ENCODE measurements at regions not wholly inside any gene's neighbourhood (a gene's known extent, or its start where the extent isn't known, plus 50 kb on each side); places are given as distances from the start of the nearest gene placed in this dataset.
A peak's percentile ranks its signal among the peaks of the same experiment; 100 is the strongest.

DNA sequence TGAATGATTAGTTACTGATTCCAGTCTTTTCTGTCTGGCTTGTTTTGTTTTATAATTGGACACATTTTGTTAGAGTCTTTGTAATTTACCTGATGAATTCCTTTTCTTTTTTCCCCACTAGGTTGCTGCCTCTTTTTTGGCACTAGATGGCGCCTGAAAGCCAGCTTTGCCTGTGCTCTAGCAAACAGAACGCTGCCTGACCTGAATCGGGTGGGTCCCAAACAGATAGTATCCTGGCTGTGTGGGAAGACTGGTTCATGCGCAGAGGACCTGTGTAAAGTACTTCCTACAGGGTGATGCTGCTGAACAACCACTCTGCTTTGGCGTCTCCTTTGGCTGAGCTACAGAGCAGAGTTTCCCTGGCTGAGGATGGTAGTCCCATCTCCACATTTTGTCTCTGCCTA, 288.2 kb downstream of the IKZF2 start (continued):
- TF ChIP-seq KLF8 (tag by site-specific recombination; IDR thresholded peaks at IDR 0.05) (peak; percentile 69; the same call in 1 of the 2 replicates), ZNF214 (tag by site-specific recombination; IDR thresholded peaks at IDR 0.05; ENCODE audit: borderline replicate concordance) (no peak)

DNA sequence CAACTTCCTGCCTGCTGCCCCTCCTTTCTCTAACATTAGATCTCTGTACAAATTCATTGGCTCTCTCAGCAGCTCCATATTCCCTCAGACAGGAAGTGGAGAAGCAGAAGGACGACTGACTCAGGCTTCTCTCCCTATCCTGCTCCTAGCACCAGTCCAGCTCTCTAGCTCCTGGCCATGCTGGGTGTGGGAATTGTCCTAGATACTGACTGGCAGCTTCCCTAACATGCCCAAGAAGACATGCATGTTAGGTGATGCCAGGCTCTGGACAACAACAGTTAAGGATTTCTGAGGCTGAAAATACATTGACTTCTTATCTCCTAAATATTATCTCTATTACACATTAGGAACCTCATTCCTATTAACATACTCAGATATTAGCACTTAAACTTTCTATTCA, 292.9 kb downstream of the IKZF2 start:
- no peak overlapping the region for H3K4me3 ChIP-seq (ENCODE audit: low read depth, low read length)
- no peaks in the 10 kb centered on the region for H3K36me3 ChIP-seq (ENCODE audit: control insufficient read depth in 2 of 2, insufficient read depth in 1 of 2, low read length in 2 of 2)
- POLR2A ChIA-PET: no interaction called here
- H3K27ac ChIP-seq (ENCODE audit: extremely low read depth, low read depth, low read length): no peak overlapping the region
- H3K4me1 ChIP-seq (ENCODE audit: control insufficient read depth, insufficient read depth, low read length): no peaks in the 10 kb centered on the region
- CTCF ChIA-PET: interaction anchor here (1.0 kb wide), 1 partner anchor 34 kb away, joined by 3 read pairs; no protein-coding TSS in a partner anchor
- H3K9me3 ChIP-seq (ENCODE audit: control insufficient read depth, insufficient read depth, low read depth, low read length): no peaks in the 10 kb centered on the region
- TF ChIP-seq ZNF398 (tag by site-specific recombination; IDR thresholded peaks at IDR 0.05): no peak
- TF ChIP-seq YY1 (tag by site-specific recombination; IDR thresholded peaks at IDR 0.05): no peak
- TF ChIP-seq SCRT2 (tag by site-specific recombination; IDR thresholded peaks at IDR 0.05): no peak
- no peak for TF ChIP-seq ZNF501 (tag by site-specific recombination; IDR thresholded peaks at IDR 0.05)
- TF ChIP-seq GFI1B (tag by site-specific recombination; IDR thresholded peaks at IDR 0.05): no peak
- TF ChIP-seq ZNF529 (tag by site-specific recombination; IDR thresholded peaks at IDR 0.05; ENCODE audit: insufficient replicate concordance): no peak
- no peak for TF ChIP-seq ZSCAN18 (tag by site-specific recombination; IDR thresholded peaks at IDR 0.05)
- no peak for TF ChIP-seq HOXA7 (CRISPR knock-in tag; IDR thresholded peaks at IDR 0.05; ENCODE audit: borderline replicate concordance)
- no peak for TF ChIP-seq ZNF302 (tag by site-specific recombination; IDR thresholded peaks at IDR 0.05; ENCODE audit: low read depth)
- TF ChIP-seq SETDB1 (IDR thresholded peaks at IDR 0.05; ENCODE audit: insufficient read length, low read length): no peak
- no peak for TF ChIP-seq ZNF792 (tag by site-specific recombination; IDR thresholded peaks at IDR 0.05)
- TF ChIP-seq PRDM2 (tag by site-specific recombination; IDR thresholded peaks at IDR 0.05; ENCODE audit: borderline replicate concordance): no peak
- TF ChIP-seq ZNF114 (tag by site-specific recombination; IDR thresholded peaks at IDR 0.05): no peak
- TF ChIP-seq, protein P1, sequence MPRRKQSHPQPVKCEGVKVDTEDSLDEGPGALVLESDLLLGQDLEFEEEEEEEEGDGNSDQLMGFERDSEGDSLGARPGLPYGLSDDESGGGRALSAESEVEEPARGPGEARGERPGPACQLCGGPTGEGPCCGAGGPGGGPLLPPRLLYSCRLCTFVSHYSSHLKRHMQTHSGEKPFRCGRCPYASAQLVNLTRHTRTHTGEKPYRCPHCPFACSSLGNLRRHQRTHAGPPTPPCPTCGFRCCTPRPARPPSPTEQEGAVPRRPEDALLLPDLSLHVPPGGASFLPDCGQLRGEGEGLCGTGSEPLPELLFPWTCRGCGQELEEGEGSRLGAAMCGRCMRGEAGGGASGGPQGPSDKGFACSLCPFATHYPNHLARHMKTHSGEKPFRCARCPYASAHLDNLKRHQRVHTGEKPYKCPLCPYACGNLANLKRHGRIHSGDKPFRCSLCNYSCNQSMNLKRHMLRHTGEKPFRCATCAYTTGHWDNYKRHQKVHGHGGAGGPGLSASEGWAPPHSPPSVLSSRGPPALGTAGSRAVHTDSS (tag by site-specific recombination; IDR thresholded peaks at IDR 0.05): no peak
- TF ChIP-seq GLIS2 (tag by site-specific recombination; IDR thresholded peaks at IDR 0.05): no peak
- no peak for TF ChIP-seq KLF10 (tag by site-specific recombination; IDR thresholded peaks at IDR 0.05)
- TF ChIP-seq ZFHX2 (tag by site-specific recombination; conservative IDR thresholded peaks at IDR 0.05): no peak
- no peak for TF ChIP-seq ZNF391 (tag by site-specific recombination; IDR thresholded peaks at IDR 0.05; ENCODE audit: borderline replicate concordance, low read depth)
- TF ChIP-seq ZNF404 (tag by site-specific recombination; IDR thresholded peaks at IDR 0.05): no peak

Measured in HEK293 (cell line).